IMR-90 (cell line): ENCODE measurements at regions not wholly inside any gene's neighbourhood (a gene's known extent, or its start where the extent isn't known, plus 50 kb on each side); places are given as distances from the start of the nearest gene placed in this dataset.

Source experiments
- ATAC-seq: fragments of 200-7000 bp; cut with Tn5 transposase; 2 replicates; pipeline ENCODE4 v1.9.1; 2020; ENCODE audit warnings: low read depth, mild to moderate bottlenecking, moderate library complexity
- BruUV-seq: library from RNA; stranded (reverse); fragments of 400-500 nt; replicated peaks from 2 replicates; lab custom pipeline; 2021; lab: Mats Ljungman, UMichigan
- CTCF ChIA-PET: fragments of 300-600 bp; formaldehyde crosslinking; extraction: SDS; loops from one replicate; lab custom pipeline; 2021; ENCODE audit warnings: antibody characterized with exemption; lab: Yijun Ruan, JAX
- POLR2A ChIA-PET: fragments of 300-600 bp; sonication (Branson Sonifier 250); formaldehyde crosslinking; loops from one replicate; lab custom pipeline; 2022; ENCODE audit warnings: antibody characterized with exemption; ENCODE audit not compliant: unreplicated experiment; lab: Charles Lee
- DNase-seq: peaks from one replicate; pipeline ENCODE4 v3.0.0; 2013
- H2AFZ ChIP-seq: replicated peaks from 2 replicates; pipeline ENCODE3; 2013; ENCODE audit warnings: low read length, mild to moderate bottlenecking; ENCODE audit not compliant: poor library complexity
- H2AK5ac ChIP-seq: 2 replicates; pipeline ENCODE4 v1.6.1; 2013; ENCODE audit warnings: low read depth, low read length, inconsistent platforms
- H2AK9ac ChIP-seq: replicated peaks from 2 replicates; pipeline ENCODE3; 2013; ENCODE audit warnings: mild to moderate bottlenecking, low read depth, low read length, moderate library complexity; ENCODE audit not compliant: poor library complexity
- H2BK120ac ChIP-seq: 2 replicates; pipeline ENCODE4 v1.6.1; 2013; ENCODE audit warnings: low read depth, low read length, inconsistent platforms
- H2BK15ac ChIP-seq: 3 replicates; pipeline ENCODE4 v1.6.1; 2013; ENCODE audit warnings: low read depth, low read length, inconsistent platforms
- H2BK20ac ChIP-seq: 2 replicates; pipeline ENCODE4 v1.6.1; 2013; ENCODE audit warnings: low read depth, mild to moderate bottlenecking, inconsistent platforms, low read length, moderate library complexity
- H2BK5ac ChIP-seq: 2 replicates; pipeline ENCODE4 v1.6.1; 2013; ENCODE audit warnings: mild to moderate bottlenecking, low read depth, low read length, inconsistent platforms; ENCODE audit not compliant: poor library complexity, severe bottlenecking
- H3K14ac ChIP-seq: replicated peaks from 2 replicates; pipeline ENCODE4 v1.6.1; 2013; ENCODE audit warnings: low read depth, low read length, inconsistent platforms
- H3K18ac ChIP-seq: 2 replicates; pipeline ENCODE4 v1.6.1; 2013; ENCODE audit warnings: low read depth, low read length, control low read depth
- H3K23ac ChIP-seq: 2 replicates; pipeline ENCODE4 v1.6.1; 2013; ENCODE audit warnings: low read depth, low read length, inconsistent platforms
- H3K27ac ChIP-seq: 2 replicates; pipeline ENCODE4 v1.5.1; 2013; ENCODE audit warnings: mild to moderate bottlenecking, control low read depth, low read length; ENCODE audit not compliant: insufficient read depth
- H3K27me3 ChIP-seq: 2 replicates; pipeline ENCODE4 v1.6.1; 2013; ENCODE audit warnings: low read length; ENCODE audit not compliant: control insufficient read depth, insufficient read depth
- H3K36me3 ChIP-seq: 2 replicates; pipeline ENCODE4 v1.6.1; 2013; ENCODE audit warnings: low read length, mixed read lengths; ENCODE audit not compliant: control insufficient read depth, insufficient read depth
- H3K4ac ChIP-seq: 2 replicates; pipeline ENCODE4 v1.6.1; 2013; ENCODE audit warnings: low read depth, low read length, inconsistent platforms
- H3K4me1 ChIP-seq: 2 replicates; pipeline ENCODE4 v1.6.1; 2013; ENCODE audit warnings: low read length, mixed read lengths; ENCODE audit not compliant: control insufficient read depth, insufficient read depth
- H3K4me2 ChIP-seq: 2 replicates; pipeline ENCODE4 v1.6.1; 2013; ENCODE audit warnings: low read depth, mild to moderate bottlenecking, control low read depth, low read length, moderate library complexity
- H3K4me3 ChIP-seq: 2 replicates; pipeline ENCODE4 v1.5.1; 2013; ENCODE audit warnings: low read depth, mild to moderate bottlenecking, control low read depth, low read length, moderate library complexity; ENCODE audit not compliant: insufficient read depth
- H3K56ac ChIP-seq: 2 replicates; pipeline ENCODE4 v1.6.1; 2013; ENCODE audit warnings: low read length, inconsistent platforms; ENCODE audit not compliant: insufficient read depth; ENCODE audit errors: extremely low read depth
- H3K79me1 ChIP-seq, 2 experiments: 2 replicates each; pipeline ENCODE4 v1.6.1; 2013; ENCODE audit warnings: low read length in 2 of 2, inconsistent platforms in 1 of 2, low read depth in 1 of 2
- H3K9ac ChIP-seq: 2 replicates; pipeline ENCODE4 v1.6.1; 2013; ENCODE audit warnings: low read depth, low read length, control low read depth
- H3K9me1 ChIP-seq: 2 replicates; pipeline ENCODE4 v1.6.1; 2013; ENCODE audit warnings: low read length, inconsistent platforms; ENCODE audit not compliant: insufficient read depth
- H3K9me3 ChIP-seq: 2 replicates; pipeline ENCODE4 v1.6.1; 2013; ENCODE audit warnings: low read length; ENCODE audit not compliant: control insufficient read depth, insufficient read depth
- H4K20me1 ChIP-seq: 2 replicates; pipeline ENCODE4 v1.6.1; 2013; ENCODE audit warnings: low read length, inconsistent platforms; ENCODE audit not compliant: insufficient read depth
- H4K5ac ChIP-seq: 2 replicates; pipeline ENCODE4 v1.6.1; 2013; ENCODE audit warnings: mild to moderate bottlenecking, low read depth, low read length, control low read depth
- H4K8ac ChIP-seq, 2 experiments: 2 replicates each; pipeline ENCODE4 v1.6.1; 2013; ENCODE audit warnings: low read depth in 2 of 2, low read length in 2 of 2, control low read depth in 1 of 2, inconsistent platforms in 1 of 2
- H4K91ac ChIP-seq: 2 replicates; pipeline ENCODE4 v1.6.1; 2013; ENCODE audit warnings: low read depth, low read length, inconsistent platforms; ENCODE audit not compliant: insufficient read depth
- BHLHE40 ChIP-seq: fragments of 150-350 bp; IDR thresholded peaks from 2 replicates; pipeline ENCODE4 v1.6.1; 2016; ENCODE audit warnings: mild to moderate bottlenecking, low read depth, low read length
- CEBPB ChIP-seq: IDR thresholded peaks from 2 replicates; pipeline ENCODE4 v1.6.1; 2012; ENCODE audit warnings: low read depth, low read length, improper control_type of control experiment
- CHD1 ChIP-seq: IDR thresholded peaks from 2 replicates; pipeline ENCODE4 v1.6.1; 2012; ENCODE audit warnings: low read depth, low read length, improper control_type of control experiment
- CTCF ChIP-seq: conservative IDR thresholded peaks from 2 replicates; pipeline ENCODE4 v1.5.1; 2012; ENCODE audit warnings: mild to moderate bottlenecking, low read depth, low read length, improper control_type of control experiment
- ELK1 ChIP-seq: fragments of 150-350 bp; IDR thresholded peaks from 2 replicates; pipeline ENCODE4 v1.6.1; 2016; ENCODE audit warnings: low read depth, mild to moderate bottlenecking, low read length, moderate library complexity, borderline replicate concordance
- FOS ChIP-seq: fragments of 150-350 bp; IDR thresholded peaks from 2 replicates; pipeline ENCODE4 v1.6.1; 2016; ENCODE audit warnings: low read depth, low read length
- MAFK ChIP-seq: IDR thresholded peaks from 2 replicates; pipeline ENCODE4 v1.6.1; 2012; ENCODE audit warnings: low read depth, low read length, improper control_type of control experiment
- MAZ ChIP-seq: IDR thresholded peaks from 2 replicates; pipeline ENCODE4 v1.6.1; 2012; ENCODE audit warnings: low read depth, mild to moderate bottlenecking, low read length, improper control_type of control experiment, moderate library complexity, borderline replicate concordance
- MXI1 ChIP-seq: IDR thresholded peaks from 2 replicates; pipeline ENCODE4 v1.6.1; 2012; ENCODE audit warnings: low read depth, mild to moderate bottlenecking, low read length, moderate library complexity, borderline replicate concordance
- NFE2L2 ChIP-seq: fragments of 150-350 bp; IDR thresholded peaks from 2 replicates; pipeline ENCODE4 v1.6.1; 2016; ENCODE audit warnings: low read depth, mild to moderate bottlenecking, low read length
- POLR2A ChIP-seq: IDR thresholded peaks from 2 replicates; pipeline ENCODE4 v1.6.1; 2012; ENCODE audit warnings: mild to moderate bottlenecking, low read depth, low read length
- RAD21 ChIP-seq: IDR thresholded peaks from 2 replicates; pipeline ENCODE4 v1.6.1; 2012; ENCODE audit warnings: low read length, improper control_type of control experiment
- RCOR1 ChIP-seq: IDR thresholded peaks from 2 replicates; pipeline ENCODE4 v1.6.1; 2012; ENCODE audit warnings: mild to moderate bottlenecking, low read length, improper control_type of control experiment; ENCODE audit not compliant: insufficient replicate concordance
- RFX5 ChIP-seq: IDR thresholded peaks from 2 replicates; pipeline ENCODE4 v1.8.0; 2012; ENCODE audit warnings: low read depth, mild to moderate bottlenecking, low read length, moderate library complexity
- SMC3 ChIP-seq: fragments of 150-350 bp; IDR thresholded peaks from 2 replicates; pipeline ENCODE4 v1.6.1; 2016; ENCODE audit warnings: low read depth, mild to moderate bottlenecking, antibody characterized with exemption, low read length, moderate library complexity
- USF2 ChIP-seq: fragments of 150-350 bp; IDR thresholded peaks from 2 replicates; pipeline ENCODE4 v1.6.1; 2017; ENCODE audit warnings: mild to moderate bottlenecking, antibody characterized with exemption, low read length, low read depth
- WGBS, 2 experiments: methylation state at CpG; one replicate each; pipeline versions ENCODE4 v1.1.5 to v1.1.7; 2013; ENCODE audit warnings: missing lambda C conversion rate in 2 of 2; ENCODE audit not compliant: insufficient read length in 1 of 2; ENCODE audit errors: extremely low coverage in 2 of 2; 5-methylcytosine and 5-hydroxymethylcytosine counted together
- dilution Hi-C: fragments of 300-500 bp; cut with HindIII; formaldehyde crosslinking; loops from one replicate; pipeline ENCODE4 v1.14.3; 2018; ENCODE audit warnings: low sequenced_read_pairs; ENCODE audit not compliant: unreplicated experiment
- in situ Hi-C: fragments of 300-500 bp; cut with MboI; formaldehyde crosslinking; loops from 3 replicates; pipeline ENCODE4 v1.14.3; 2019; ENCODE audit warnings: low sequenced_read_pairs, inconsistent platforms, mixed read lengths
- intact Hi-C: fragments of 100-400 bp; cut with micrococcal nuclease; formaldehyde crosslinking; loops from 2 replicates; pipeline ENCODE4 v1.10.0; 2022

- Histone ChIP-seq H3K18ac (no peak overlapping the region), H3K9me1 (no peaks in the 10 kb centered on the region), H4K8ac (no peak overlapping the region), H3K4me1 (no peaks in the 10 kb centered on the region), H3K9ac (no peak overlapping the region), H3K9me3 (peaks cover 2% of the 10 kb centered on the region; the same call in 1 of the 2 replicates), H4K91ac (no peak overlapping the region), H3K27me3 (no peaks in the 10 kb centered on the region), H2BK15ac (no peak overlapping the region), H2AK5ac (no peak overlapping the region), H3K4me2 (no peak overlapping the region), H2BK5ac (no peak overlapping the region), H2AK9ac (no peak overlapping the region), H2BK20ac (no peak overlapping the region), H3K27ac (no peak overlapping the region), H4K20me1 (no peaks in the 10 kb centered on the region), H3K56ac (no peak overlapping the region), H3K36me3 (no peaks in the 10 kb centered on the region), H3K14ac (no peak overlapping the region), H3K23ac (no peak overlapping the region), H4K5ac (no peak overlapping the region), H3K79me1 (no peaks in the 10 kb centered on the region), H3K4ac (no peak overlapping the region), H2AFZ (no peak overlapping the region), H2BK120ac (no peak overlapping the region), H3K4me3 (no peak overlapping the region)
- in situ Hi-C loops: no loop called here
- ATAC-seq (no peak), DNase-seq (no peak)
- intact Hi-C loops: no loop called here
- dilution Hi-C loops: no loop called here
- CTCF ChIA-PET: no interaction called here
- WGBS, 2 experiments: no CpG with 5 or more reads among the region's 2 CpGs
- POLR2A ChIA-PET: no interaction called here
- TF ChIP-seq BHLHE40: no peak
- TF ChIP-seq POLR2A: no peak
- no peak for TF ChIP-seq RFX5
- TF ChIP-seq NFE2L2: no peak
- TF ChIP-seq CEBPB: no peak
- TF ChIP-seq CHD1: no peak
- TF ChIP-seq USF2: no peak
- no peak for TF ChIP-seq CTCF
- no peak for TF ChIP-seq FOS
- no peak for TF ChIP-seq SMC3
- TF ChIP-seq RCOR1: no peak
- TF ChIP-seq MXI1: no peak
- no peak for TF ChIP-seq MAFK
- TF ChIP-seq MAZ: no peak
- TF ChIP-seq ELK1: no peak
- no peak for TF ChIP-seq RAD21
- no TSS peak for BruUV-seq
Observed at GRCh38 chr3:95522449-95522848, 1291.9 kb upstream of the EPHA6 start.
